IMR-90 (cell line): ENCODE measurements at regions not wholly inside any gene's neighbourhood (a gene's known extent, or its start where the extent isn't known, plus 50 kb on each side); places are given as distances from the start of the nearest gene placed in this dataset.
"Not testable (repeated sequence)": the region's sequence is repeated elsewhere in the genome, so short reads cannot be mapped to it uniquely, and the experiment has no call there.

Experiments
- ATAC-seq: fragments of 200-7000 bp; cut with Tn5 transposase; 2 replicates; pipeline ENCODE4 v1.9.1; 2020; ENCODE audit warnings: low read depth, mild to moderate bottlenecking, moderate library complexity
- BruUV-seq: library from RNA; stranded (reverse); fragments of 400-500 nt; replicated peaks from 2 replicates; lab custom pipeline; 2021; lab: Mats Ljungman, UMichigan
- CTCF ChIA-PET: fragments of 300-600 bp; formaldehyde crosslinking; extraction: SDS; loops from one replicate; lab custom pipeline; 2021; ENCODE audit warnings: antibody characterized with exemption; lab: Yijun Ruan, JAX
- POLR2A ChIA-PET: fragments of 300-600 bp; sonication (Branson Sonifier 250); formaldehyde crosslinking; loops from one replicate; lab custom pipeline; 2022; ENCODE audit warnings: antibody characterized with exemption; ENCODE audit not compliant: unreplicated experiment; lab: Charles Lee
- DNase-seq: peaks from one replicate; pipeline ENCODE4 v3.0.0; 2013
- H2AFZ ChIP-seq: replicated peaks from 2 replicates; pipeline ENCODE3; 2013; ENCODE audit warnings: low read length, mild to moderate bottlenecking; ENCODE audit not compliant: poor library complexity
- H2AK5ac ChIP-seq: 2 replicates; pipeline ENCODE4 v1.6.1; 2013; ENCODE audit warnings: low read depth, low read length, inconsistent platforms
- H2AK9ac ChIP-seq: replicated peaks from 2 replicates; pipeline ENCODE3; 2013; ENCODE audit warnings: mild to moderate bottlenecking, low read depth, low read length, moderate library complexity; ENCODE audit not compliant: poor library complexity
- H2BK120ac ChIP-seq: 2 replicates; pipeline ENCODE4 v1.6.1; 2013; ENCODE audit warnings: low read depth, low read length, inconsistent platforms
- H2BK15ac ChIP-seq: 3 replicates; pipeline ENCODE4 v1.6.1; 2013; ENCODE audit warnings: low read depth, low read length, inconsistent platforms
- H2BK20ac ChIP-seq: 2 replicates; pipeline ENCODE4 v1.6.1; 2013; ENCODE audit warnings: low read depth, mild to moderate bottlenecking, inconsistent platforms, low read length, moderate library complexity
- H2BK5ac ChIP-seq: 2 replicates; pipeline ENCODE4 v1.6.1; 2013; ENCODE audit warnings: mild to moderate bottlenecking, low read depth, low read length, inconsistent platforms; ENCODE audit not compliant: poor library complexity, severe bottlenecking
- H3K14ac ChIP-seq: replicated peaks from 2 replicates; pipeline ENCODE4 v1.6.1; 2013; ENCODE audit warnings: low read depth, low read length, inconsistent platforms
- H3K18ac ChIP-seq: 2 replicates; pipeline ENCODE4 v1.6.1; 2013; ENCODE audit warnings: low read depth, low read length, control low read depth
- H3K23ac ChIP-seq: 2 replicates; pipeline ENCODE4 v1.6.1; 2013; ENCODE audit warnings: low read depth, low read length, inconsistent platforms
- H3K27ac ChIP-seq: 2 replicates; pipeline ENCODE4 v1.5.1; 2013; ENCODE audit warnings: mild to moderate bottlenecking, control low read depth, low read length; ENCODE audit not compliant: insufficient read depth
- H3K27me3 ChIP-seq: 2 replicates; pipeline ENCODE4 v1.6.1; 2013; ENCODE audit warnings: low read length; ENCODE audit not compliant: control insufficient read depth, insufficient read depth
- H3K36me3 ChIP-seq: 2 replicates; pipeline ENCODE4 v1.6.1; 2013; ENCODE audit warnings: low read length, mixed read lengths; ENCODE audit not compliant: control insufficient read depth, insufficient read depth
- H3K4ac ChIP-seq: 2 replicates; pipeline ENCODE4 v1.6.1; 2013; ENCODE audit warnings: low read depth, low read length, inconsistent platforms
- H3K4me1 ChIP-seq: 2 replicates; pipeline ENCODE4 v1.6.1; 2013; ENCODE audit warnings: low read length, mixed read lengths; ENCODE audit not compliant: control insufficient read depth, insufficient read depth
- H3K4me2 ChIP-seq: 2 replicates; pipeline ENCODE4 v1.6.1; 2013; ENCODE audit warnings: low read depth, mild to moderate bottlenecking, control low read depth, low read length, moderate library complexity
- H3K4me3 ChIP-seq: 2 replicates; pipeline ENCODE4 v1.5.1; 2013; ENCODE audit warnings: low read depth, mild to moderate bottlenecking, control low read depth, low read length, moderate library complexity; ENCODE audit not compliant: insufficient read depth
- H3K56ac ChIP-seq: 2 replicates; pipeline ENCODE4 v1.6.1; 2013; ENCODE audit warnings: low read length, inconsistent platforms; ENCODE audit not compliant: insufficient read depth; ENCODE audit errors: extremely low read depth
- H3K79me1 ChIP-seq, 2 experiments: 2 replicates each; pipeline ENCODE4 v1.6.1; 2013; ENCODE audit warnings: low read length in 2 of 2, inconsistent platforms in 1 of 2, low read depth in 1 of 2
- H3K9ac ChIP-seq: 2 replicates; pipeline ENCODE4 v1.6.1; 2013; ENCODE audit warnings: low read depth, low read length, control low read depth
- H3K9me1 ChIP-seq: 2 replicates; pipeline ENCODE4 v1.6.1; 2013; ENCODE audit warnings: low read length, inconsistent platforms; ENCODE audit not compliant: insufficient read depth
- H3K9me3 ChIP-seq: 2 replicates; pipeline ENCODE4 v1.6.1; 2013; ENCODE audit warnings: low read length; ENCODE audit not compliant: control insufficient read depth, insufficient read depth
- H4K20me1 ChIP-seq: 2 replicates; pipeline ENCODE4 v1.6.1; 2013; ENCODE audit warnings: low read length, inconsistent platforms; ENCODE audit not compliant: insufficient read depth
- H4K5ac ChIP-seq: 2 replicates; pipeline ENCODE4 v1.6.1; 2013; ENCODE audit warnings: mild to moderate bottlenecking, low read depth, low read length, control low read depth
- H4K8ac ChIP-seq, 2 experiments: 2 replicates each; pipeline ENCODE4 v1.6.1; 2013; ENCODE audit warnings: low read depth in 2 of 2, low read length in 2 of 2, control low read depth in 1 of 2, inconsistent platforms in 1 of 2
- H4K91ac ChIP-seq: 2 replicates; pipeline ENCODE4 v1.6.1; 2013; ENCODE audit warnings: low read depth, low read length, inconsistent platforms; ENCODE audit not compliant: insufficient read depth
- WGBS, 2 experiments: methylation state at CpG; one replicate each; pipeline versions ENCODE4 v1.1.5 to v1.1.7; 2013; ENCODE audit warnings: missing lambda C conversion rate in 2 of 2; ENCODE audit not compliant: insufficient read length in 1 of 2; ENCODE audit errors: extremely low coverage in 2 of 2; 5-methylcytosine and 5-hydroxymethylcytosine counted together
- dilution Hi-C: fragments of 300-500 bp; cut with HindIII; formaldehyde crosslinking; loops from one replicate; pipeline ENCODE4 v1.14.3; 2018; ENCODE audit warnings: low sequenced_read_pairs; ENCODE audit not compliant: unreplicated experiment
- in situ Hi-C: fragments of 300-500 bp; cut with MboI; formaldehyde crosslinking; loops from 3 replicates; pipeline ENCODE4 v1.14.3; 2019; ENCODE audit warnings: low sequenced_read_pairs, inconsistent platforms, mixed read lengths
- intact Hi-C: fragments of 100-400 bp; cut with micrococcal nuclease; formaldehyde crosslinking; loops from 2 replicates; pipeline ENCODE4 v1.10.0; 2022

- H3K56ac ChIP-seq, in situ Hi-C loops, H3K27ac ChIP-seq, H3K9me3 ChIP-seq, DNase-seq, H2BK20ac ChIP-seq, H3K4me1 ChIP-seq, H3K79me1 ChIP-seq, H3K27me3 ChIP-seq, H3K36me3 ChIP-seq, dilution Hi-C loops, H4K5ac ChIP-seq, H3K14ac ChIP-seq, H3K23ac ChIP-seq, ATAC-seq, H2AK5ac ChIP-seq, BruUV-seq, H3K18ac ChIP-seq, H2AFZ ChIP-seq, H4K8ac ChIP-seq, H2AK9ac ChIP-seq, H3K9me1 ChIP-seq, H3K9ac ChIP-seq, H2BK120ac ChIP-seq, H3K4me3 ChIP-seq, H3K4me2 ChIP-seq, POLR2A ChIA-PET, H4K91ac ChIP-seq, H2BK15ac ChIP-seq, H3K4ac ChIP-seq, H4K20me1 ChIP-seq, H2BK5ac ChIP-seq, CTCF ChIA-PET: not testable (repeated sequence)
- intact Hi-C loops = loop anchor here (5.0 kb wide), 1 partner anchor 270 kb away; no protein-coding TSS in a partner anchor
Measured at GRCh38 chr2:89152501-89152900, 461.0 kb downstream of the RPIA start.

DNA sequence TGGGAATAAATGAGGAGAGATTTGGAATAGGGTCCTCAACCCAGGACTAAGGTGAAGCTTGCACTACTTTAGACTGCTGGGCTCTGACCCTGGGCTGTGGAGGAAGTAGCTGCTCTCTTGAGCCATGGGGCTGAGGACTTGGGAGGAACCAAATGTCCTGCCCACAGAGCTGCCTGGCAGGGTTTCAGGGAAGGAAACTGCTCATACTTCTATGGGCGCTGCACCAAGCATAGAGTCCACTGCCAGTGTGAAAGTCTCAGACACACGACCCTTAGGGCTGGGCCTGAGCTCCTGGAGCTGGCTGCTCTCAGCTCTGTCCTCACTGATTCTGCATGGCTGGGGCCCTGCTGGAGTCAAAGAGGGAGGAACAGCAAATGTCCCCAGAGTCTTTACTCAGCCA, 461.7 kb downstream of the RPIA start:
- H3K23ac ChIP-seq, H3K18ac ChIP-seq, H3K79me1 ChIP-seq, DNase-seq, H3K56ac ChIP-seq, H2BK15ac ChIP-seq, ATAC-seq, H3K27me3 ChIP-seq, H3K9me1 ChIP-seq, in situ Hi-C loops, H4K20me1 ChIP-seq, H3K4ac ChIP-seq, H4K5ac ChIP-seq, H3K4me3 ChIP-seq, H4K91ac ChIP-seq, H3K27ac ChIP-seq, BruUV-seq, H3K4me2 ChIP-seq, H3K9me3 ChIP-seq, H2BK120ac ChIP-seq, H2AK9ac ChIP-seq, CTCF ChIA-PET, H2AFZ ChIP-seq, H2AK5ac ChIP-seq, H3K9ac ChIP-seq, H3K36me3 ChIP-seq, H4K8ac ChIP-seq, H2BK5ac ChIP-seq, H3K4me1 ChIP-seq, H3K14ac ChIP-seq, H2BK20ac ChIP-seq, dilution Hi-C loops, POLR2A ChIA-PET: not testable (repeated sequence)
- WGBS, 2 experiments = no CpG with 5 or more reads among the region's 2 CpGs
- intact Hi-C loops = loop anchor here (5.0 kb wide), 1 partner anchor 271 kb away; no protein-coding TSS in a partner anchor
